Tibial nerve (tissue), 4 donors: ENCODE measurements at regions not wholly inside any gene's neighbourhood (a gene's known extent, or its start where the extent isn't known, plus 50 kb on each side); places are given as distances from the start of the nearest gene placed in this dataset.

Source experiments
- CTCF ChIP-seq, 5 experiments: fragments of 200-600 bp in 3 of 5; fragments of 450-650 bp in 2 of 5; sonication (generic) in 3 of 5; IDR thresholded peaks; one replicate each; pipeline ENCODE4 v1.5.1; 2016 to 2019; ENCODE audit warnings: antibody characterized with exemption in 5 of 5, mild to moderate bottlenecking in 3 of 5, moderate library complexity in 2 of 5
- EP300 ChIP-seq, 2 donors: sonication (generic); formaldehyde crosslinking; IDR thresholded peaks; one replicate each; pipeline ENCODE4 v1.6.1; 2017; ENCODE audit warnings: antibody characterized with exemption in 2 of 2, mild to moderate bottlenecking in 1 of 2

- TF ChIP-seq CTCF (IDR thresholded peaks at IDR 0.05) (no peak), EP300 (IDR thresholded peaks at IDR 0.05) (no peak)
Observed at GRCh38 chr3:177440456-177441104, 243.3 kb upstream of the TBL1XR1 start.
